ENCODE measurements at regions not wholly inside any gene's neighbourhood (a gene's known extent, or its start where the extent isn't known, plus 50 kb on each side); places are given as distances from the start of the nearest gene placed in this dataset.

- no peak for TF ChIP-seq POLR2AphosphoS5 (IDR thresholded peaks at IDR 0.05)
- TF ChIP-seq CTCF (IDR thresholded peaks at IDR 0.05): no peak
These were observed 62.4 kb downstream of the BARX1 start for GRCh38 chr9:93892748-93893147.
